Duodenal mucosa (tissue), 2 donors: ENCODE measurements at regions not wholly inside any gene's neighbourhood (a gene's known extent, or its start where the extent isn't known, plus 50 kb on each side); places are given as distances from the start of the nearest gene placed in this dataset.

ENCODE experiments used
- H3K27ac ChIP-seq: one replicate; pipeline ENCODE4 v1.7.0; 2013; ENCODE audit warnings: low read depth, low read length
- H3K27me3 ChIP-seq, 2 donors: one replicate each; pipeline ENCODE4 v1.7.0; 2013; ENCODE audit warnings: low read length in 2 of 2, control low read depth in 1 of 2; ENCODE audit not compliant: insufficient read depth in 2 of 2, control insufficient read depth in 1 of 2
- H3K36me3 ChIP-seq, 2 donors: one replicate each; pipeline ENCODE4 v1.7.0; 2013; ENCODE audit warnings: low read length in 2 of 2, control low read depth in 1 of 2; ENCODE audit not compliant: insufficient read depth in 2 of 2, control insufficient read depth in 1 of 2
- H3K4me1 ChIP-seq, 2 donors: one replicate each; pipeline ENCODE4 v1.7.0; 2013; ENCODE audit warnings: low read length in 2 of 2, control low read depth in 1 of 2; ENCODE audit not compliant: insufficient read depth in 2 of 2, control insufficient read depth in 1 of 2
- H3K4me3 ChIP-seq, 2 donors: one replicate each; pipeline ENCODE4 v1.7.0; 2013; ENCODE audit warnings: low read length in 2 of 2, low read depth in 1 of 2
- H3K9ac ChIP-seq, 2 donors: one replicate each; pipeline ENCODE4 v1.7.0; 2013; ENCODE audit warnings: low read length in 2 of 2, low read depth in 1 of 2
- H3K9me3 ChIP-seq, 2 donors: one replicate each; pipeline ENCODE4 v1.7.0; 2013; ENCODE audit warnings: low read length in 2 of 2, control low read depth in 1 of 2; ENCODE audit not compliant: control insufficient read depth in 1 of 2

DNA sequence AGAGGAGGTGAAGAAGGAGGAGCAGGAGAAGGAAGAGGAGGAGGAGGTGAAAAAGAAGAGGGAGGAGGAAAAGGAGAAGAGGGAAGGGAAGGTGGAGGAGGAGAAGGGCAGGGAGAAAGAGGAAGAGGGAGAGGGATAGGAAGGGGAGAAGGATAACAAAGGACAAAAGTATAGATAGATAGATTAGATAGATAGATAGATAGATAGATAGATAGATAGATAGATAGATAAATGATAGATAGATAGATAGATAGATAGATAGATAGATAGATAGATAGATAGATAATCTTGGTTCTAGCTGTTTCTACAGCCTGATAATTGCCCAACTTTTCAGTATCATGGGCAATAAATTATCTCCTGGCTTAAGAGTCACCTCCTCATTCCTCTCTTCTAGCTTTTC lies 296.2 kb upstream of the C16orf82 start:
- H3K27me3 ChIP-seq: no peaks in the 10 kb centered on the region
- no peaks in the 10 kb centered on the region for H3K36me3 ChIP-seq
- no peak overlapping the region for H3K4me3 ChIP-seq
- no peak overlapping the region for H3K9ac ChIP-seq
- H3K27ac ChIP-seq: no peak overlapping the region
- no peaks in the 10 kb centered on the region for H3K4me1 ChIP-seq
- H3K9me3 ChIP-seq: peaks cover 0 to 3% of the 10 kb centered on the region in 2 donors

DNA sequence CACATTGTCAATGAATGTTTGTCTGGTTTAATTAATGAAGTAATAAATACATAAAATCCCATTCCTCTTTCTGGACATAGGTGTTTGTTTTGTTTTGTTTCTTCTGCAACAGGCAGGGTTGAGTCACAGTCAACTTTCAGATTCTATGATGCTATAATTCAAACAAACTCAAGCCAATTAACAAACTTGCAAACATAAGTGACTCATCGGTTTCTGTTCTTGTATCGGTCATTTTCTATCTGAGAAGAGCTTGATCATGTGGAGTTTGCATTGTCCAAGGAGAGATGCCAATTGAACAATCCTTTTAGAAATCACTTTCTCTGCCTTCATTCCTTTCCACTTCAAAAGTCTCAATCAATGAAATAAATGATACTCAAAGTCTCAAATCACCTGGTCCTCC lies 294.2 kb upstream of the C16orf82 start:
- Histone ChIP-seq H3K27me3 (no peaks in the 10 kb centered on the region), H3K27ac (no peak overlapping the region), H3K4me3 (no peak overlapping the region), H3K9me3 (peaks cover 0 to 5% of the 10 kb centered on the region in 2 donors), H3K36me3 (no peaks in the 10 kb centered on the region), H3K4me1 (no peaks in the 10 kb centered on the region), H3K9ac (no peak overlapping the region)

DNA sequence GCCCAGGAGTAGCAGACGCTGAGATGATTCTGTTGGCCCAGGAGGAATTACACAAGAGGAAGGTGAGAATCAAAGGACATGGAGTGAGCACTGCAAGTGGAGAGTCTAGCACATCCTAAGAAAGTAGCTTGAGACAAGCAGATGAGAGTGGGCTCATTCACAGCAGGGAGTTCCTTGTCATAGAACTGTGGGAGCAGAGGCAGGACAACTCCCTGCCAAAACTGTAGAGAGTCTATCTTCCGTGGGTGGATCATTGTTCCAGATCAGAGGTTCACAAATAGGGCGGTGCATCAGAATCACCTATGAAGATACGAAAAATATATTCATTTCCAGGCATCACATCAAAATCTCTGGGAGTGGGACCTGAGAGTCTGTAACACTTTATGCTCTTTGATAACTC lies 288.9 kb upstream of the C16orf82 start:
- Histone ChIP-seq H3K27me3 (no peaks in the 10 kb centered on the region), H3K4me1 (no peaks in the 10 kb centered on the region), H3K4me3 (no peak overlapping the region), H3K36me3 (no peaks in the 10 kb centered on the region), H3K27ac (no peak overlapping the region), H3K9me3 (peaks cover 0 to 8% of the 10 kb centered on the region in 2 donors), H3K9ac (no peak overlapping the region)

DNA sequence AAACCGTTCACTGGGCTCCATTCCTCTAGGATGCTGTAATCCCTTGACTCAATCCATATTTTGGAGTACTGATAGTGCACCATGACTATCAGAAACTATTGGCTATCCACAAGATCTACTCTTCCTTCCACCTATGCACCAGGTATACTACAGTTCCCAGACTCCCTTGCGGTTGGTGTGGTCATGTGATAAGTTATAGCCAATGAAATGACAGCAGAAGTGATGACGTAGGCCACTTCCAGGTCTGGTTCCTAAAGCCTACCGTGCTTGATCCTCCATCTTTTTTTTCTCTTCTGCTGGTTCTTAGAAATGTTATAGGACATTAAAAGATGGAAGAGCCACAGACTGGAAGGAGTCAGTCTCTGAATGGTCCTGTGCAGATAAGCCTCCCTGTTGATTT lies 278.8 kb upstream of the C16orf82 start:
- Histone ChIP-seq H3K4me3 (no peak overlapping the region), H3K9ac (no peak overlapping the region), H3K9me3 (no peaks in the 10 kb centered on the region), H3K27me3 (no peaks in the 10 kb centered on the region), H3K4me1 (no peaks in the 10 kb centered on the region), H3K27ac (no peak overlapping the region), H3K36me3 (no peaks in the 10 kb centered on the region)

DNA sequence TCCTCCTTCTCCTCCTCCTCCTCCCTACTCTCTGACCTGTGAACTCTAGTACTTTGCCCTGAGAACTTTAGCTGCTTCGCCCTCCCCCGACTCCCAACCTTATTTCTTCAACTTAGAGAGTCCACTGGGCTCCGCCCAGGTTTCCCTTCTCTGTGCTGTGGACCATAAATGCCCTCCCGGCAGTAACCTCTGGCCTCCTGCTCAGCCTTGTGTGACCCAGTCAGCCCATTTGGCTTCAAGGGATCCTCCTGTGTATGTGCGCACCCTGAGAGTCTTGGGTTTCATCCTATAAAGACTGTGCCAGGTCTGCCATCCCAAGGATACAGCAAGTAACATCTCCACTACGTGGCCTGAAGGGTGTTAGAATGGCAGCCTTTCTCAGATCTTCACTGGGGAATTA lies 275.6 kb upstream of the C16orf82 start:
- no peak overlapping the region for H3K27ac ChIP-seq
- H3K9ac ChIP-seq: no peak overlapping the region
- H3K4me3 ChIP-seq: no peak overlapping the region
- no peaks in the 10 kb centered on the region for H3K4me1 ChIP-seq
- H3K9me3 ChIP-seq: no peaks in the 10 kb centered on the region
- H3K36me3 ChIP-seq: no peaks in the 10 kb centered on the region
- no peaks in the 10 kb centered on the region for H3K27me3 ChIP-seq

DNA sequence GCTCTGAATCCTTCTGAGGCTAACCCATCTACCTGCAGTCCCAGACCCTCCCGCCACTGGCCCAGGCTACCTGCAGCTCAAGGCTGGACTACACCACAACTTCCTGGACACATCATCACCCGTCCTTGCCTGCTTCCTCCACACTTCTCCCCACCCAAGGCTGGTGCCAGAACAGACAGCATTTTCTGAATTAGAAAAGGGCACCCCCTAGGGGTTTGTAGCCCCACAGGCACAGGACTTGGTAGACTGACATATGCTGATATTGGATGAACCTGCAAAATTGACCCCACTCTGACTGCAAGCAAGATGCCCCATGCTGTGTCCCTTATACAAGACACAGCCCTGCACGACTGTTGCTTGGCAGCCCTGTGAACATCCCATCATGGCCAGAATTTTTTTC lies 271.5 kb upstream of the C16orf82 start:
- Histone ChIP-seq H3K9ac (no peak overlapping the region), H3K27ac (no peak overlapping the region), H3K27me3 (no peaks in the 10 kb centered on the region), H3K4me3 (no peak overlapping the region), H3K36me3 (no peaks in the 10 kb centered on the region), H3K4me1 (no peaks in the 10 kb centered on the region), H3K9me3 (no peaks in the 10 kb centered on the region)

DNA sequence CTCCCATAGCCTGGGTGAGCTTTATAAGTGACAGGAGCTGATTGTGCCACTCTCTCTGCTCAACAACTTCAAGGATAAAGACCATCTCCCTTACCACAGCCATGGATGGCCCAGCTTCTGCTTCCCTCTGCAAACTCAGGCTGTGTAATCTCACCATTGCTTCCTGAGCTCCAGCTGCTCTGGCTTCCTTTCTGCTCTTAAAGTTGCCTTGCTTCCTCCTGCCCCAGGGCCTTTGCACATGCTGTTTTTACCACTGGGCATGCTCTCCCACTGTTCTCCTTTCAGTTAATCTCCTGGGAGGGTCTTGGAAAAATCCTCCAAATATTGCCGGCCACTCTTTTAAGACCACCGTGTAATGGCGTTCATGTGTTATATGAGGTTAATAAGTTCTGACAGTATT lies 265.1 kb upstream of the C16orf82 start:
- H3K9ac ChIP-seq: no peak overlapping the region
- H3K27ac ChIP-seq: no peak overlapping the region
- no peaks in the 10 kb centered on the region for H3K4me1 ChIP-seq
- no peaks in the 10 kb centered on the region for H3K36me3 ChIP-seq
- H3K27me3 ChIP-seq: no peaks in the 10 kb centered on the region
- no peaks in the 10 kb centered on the region for H3K9me3 ChIP-seq
- no peak overlapping the region for H3K4me3 ChIP-seq

DNA sequence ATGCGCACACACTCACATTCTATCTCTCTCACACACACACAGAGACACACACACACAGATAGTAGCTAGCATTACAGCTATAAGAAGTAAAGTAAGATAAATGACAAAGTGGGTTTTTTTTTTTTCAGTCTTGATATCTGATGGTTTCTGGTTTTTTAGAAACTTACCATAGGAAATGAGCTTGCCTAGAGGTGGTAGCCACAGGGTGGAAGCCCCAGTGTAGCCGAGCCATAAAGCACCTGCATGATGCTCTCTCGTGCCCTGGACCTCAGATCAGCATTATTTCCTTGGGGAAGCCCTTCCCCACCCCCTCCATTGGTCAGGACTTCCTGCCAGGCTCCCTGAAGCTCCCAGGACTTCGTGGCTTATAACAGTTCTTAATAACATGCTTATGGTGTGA lies 264.3 kb upstream of the C16orf82 start:
- Histone ChIP-seq H3K27me3 (no peaks in the 10 kb centered on the region), H3K4me1 (no peaks in the 10 kb centered on the region)

DNA sequence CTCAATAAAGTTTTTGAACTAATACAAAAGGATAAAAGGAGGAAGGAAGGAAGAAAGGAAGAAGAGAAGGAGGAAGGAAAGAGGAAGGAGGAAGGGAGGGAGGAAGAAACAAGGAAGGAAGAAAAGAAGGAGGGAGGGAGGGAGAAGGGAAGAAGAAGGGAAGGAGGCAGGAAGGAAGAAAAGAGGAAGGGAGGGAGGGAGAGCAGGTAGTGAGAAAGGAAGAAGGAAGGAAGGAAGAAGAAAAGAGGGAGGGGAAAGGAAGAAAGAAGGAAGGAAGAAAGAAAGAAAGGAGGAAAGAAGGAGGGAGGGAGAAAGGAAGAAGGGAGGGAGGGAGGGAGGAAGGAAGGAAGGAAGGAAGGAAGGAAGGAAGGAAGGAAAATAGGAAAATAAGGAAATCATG lies 263.8 kb upstream of the C16orf82 start:
- Histone ChIP-seq H3K4me1 (no peaks in the 10 kb centered on the region), H3K27me3 (no peaks in the 10 kb centered on the region), H3K9me3 (no peaks in the 10 kb centered on the region), H3K27ac (no peak overlapping the region), H3K4me3 (no peak overlapping the region), H3K36me3 (no peaks in the 10 kb centered on the region), H3K9ac (no peak overlapping the region)

More for the DNA sequence above, 264.3 kb upstream of the C16orf82 start:
- no peaks in the 10 kb centered on the region for H3K9me3 ChIP-seq
- H3K36me3 ChIP-seq: no peaks in the 10 kb centered on the region
- no peak overlapping the region for H3K9ac ChIP-seq
- H3K27ac ChIP-seq: no peak overlapping the region
- no peak overlapping the region for H3K4me3 ChIP-seq

DNA sequence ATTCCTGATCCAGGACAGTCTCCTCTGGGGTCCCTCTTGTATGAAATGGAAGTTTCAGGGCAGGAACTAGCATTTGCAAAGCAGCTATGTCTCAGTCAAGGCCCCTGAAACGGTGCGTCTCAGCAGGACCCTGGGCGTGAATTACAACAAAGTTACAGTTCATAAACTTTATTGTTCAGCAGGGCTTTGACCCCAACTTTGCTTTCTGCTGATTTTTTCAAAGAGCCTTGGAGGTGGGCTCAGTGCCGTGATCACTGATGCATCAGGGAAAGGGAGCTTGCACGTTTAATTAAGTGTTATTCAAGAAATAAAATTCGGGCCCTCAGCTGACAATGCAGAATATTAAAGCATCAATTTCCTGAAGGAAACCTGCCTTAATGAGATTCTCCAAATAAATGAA lies 260.1 kb upstream of the C16orf82 start:
- Histone ChIP-seq H3K4me3 (no peak overlapping the region), H3K36me3 (no peaks in the 10 kb centered on the region), H3K27me3 (no peaks in the 10 kb centered on the region), H3K9ac (no peak overlapping the region), H3K27ac (no peak overlapping the region), H3K4me1 (no peaks in the 10 kb centered on the region), H3K9me3 (no peaks in the 10 kb centered on the region)

DNA sequence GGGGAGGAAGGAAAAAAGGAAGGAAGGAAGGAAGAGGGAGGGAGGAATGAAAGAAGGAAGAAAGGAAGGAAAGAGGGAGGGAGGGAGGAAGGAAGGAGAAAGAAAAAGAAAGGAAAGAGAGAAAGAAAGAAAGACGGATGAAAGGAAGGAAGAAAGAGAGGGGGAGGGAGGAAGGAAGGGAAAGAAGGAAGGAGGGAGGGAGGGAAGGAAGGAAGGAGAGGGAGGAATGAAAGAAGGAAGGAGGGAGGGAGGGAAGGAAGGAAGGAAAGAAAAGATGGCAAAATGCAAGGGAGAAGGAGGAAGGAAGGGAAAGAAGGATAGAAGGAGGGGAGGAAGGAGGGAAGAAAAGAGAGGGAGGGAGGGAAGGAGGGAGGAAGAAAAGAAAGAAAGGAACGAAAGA lies 257.3 kb upstream of the C16orf82 start:
- H3K27ac ChIP-seq: no peak overlapping the region
- H3K27me3 ChIP-seq: no peaks in the 10 kb centered on the region
- H3K4me3 ChIP-seq: no peak overlapping the region
- H3K9ac ChIP-seq: no peak overlapping the region
- H3K9me3 ChIP-seq: peaks cover 0 to 12% of the 10 kb centered on the region in 2 donors
- no peaks in the 10 kb centered on the region for H3K4me1 ChIP-seq
- no peaks in the 10 kb centered on the region for H3K36me3 ChIP-seq
